Calu3 (cell line): ENCODE measurements at regions not wholly inside any gene's neighbourhood (a gene's known extent, or its start where the extent isn't known, plus 50 kb on each side); places are given as distances from the start of the nearest gene placed in this dataset.
"Not testable (repeated sequence)": the region's sequence is repeated elsewhere in the genome, so short reads cannot be mapped to it uniquely, and the experiment has no call there.

Experiments used
- BruUV-seq: library from RNA; stranded (reverse); fragments of 400-500 nt; replicated peaks from 2 replicates; lab custom pipeline; 2021; lab: Mats Ljungman, UMichigan
- CTCF ChIA-PET: fragments of 300-600 bp; sonication (Branson Sonifier 250); formaldehyde crosslinking; loops from one replicate; lab custom pipeline; 2022; ENCODE audit warnings: antibody characterized with exemption; lab: Charles Lee
- DNase-seq: peaks from one replicate; pipeline ENCODE4 v3.0.0; 2022
- H3K27ac Mint-ChIP-seq: one replicate; pipeline ENCODE4 v1.8.0; 2022; ENCODE audit warnings: mixed read lengths; ENCODE audit not compliant: unreplicated experiment
- H3K27me3 Mint-ChIP-seq: one replicate; pipeline ENCODE4 v1.8.0; 2022; ENCODE audit warnings: mixed read lengths; ENCODE audit not compliant: unreplicated experiment
- H3K36me3 Mint-ChIP-seq: one replicate; pipeline ENCODE4 v1.8.0; 2022; ENCODE audit warnings: mild to moderate bottlenecking, moderate library complexity, mixed read lengths; ENCODE audit not compliant: insufficient read depth, unreplicated experiment
- H3K4me1 Mint-ChIP-seq: one replicate; pipeline ENCODE4 v1.8.0; 2022; ENCODE audit warnings: mild to moderate bottlenecking, low read depth, mixed read lengths; ENCODE audit not compliant: unreplicated experiment
- H3K4me3 Mint-ChIP-seq: one replicate; pipeline ENCODE4 v1.8.0; 2022; ENCODE audit warnings: mild to moderate bottlenecking, low read depth, moderate library complexity, mixed read lengths; ENCODE audit not compliant: unreplicated experiment
- H3K9me3 Mint-ChIP-seq: one replicate; pipeline ENCODE4 v1.8.0; 2022; ENCODE audit warnings: low read depth, mixed read lengths; ENCODE audit not compliant: unreplicated experiment
- intact Hi-C: fragments of 100-400 bp; cut with micrococcal nuclease; formaldehyde crosslinking; loops from one replicate; pipeline ENCODE4 v1.10.0; 2022; ENCODE audit not compliant: unreplicated experiment

GRCh38 chr6:26818640-26819225 is 159.2 kb upstream of the ZNF322 start:
- H3K9me3 Mint-ChIP-seq, CTCF ChIA-PET, BruUV-seq, H3K4me3 Mint-ChIP-seq, H3K27me3 Mint-ChIP-seq, intact Hi-C loops, H3K27ac Mint-ChIP-seq, H3K36me3 Mint-ChIP-seq, H3K4me1 Mint-ChIP-seq, DNase-seq: not testable (repeated sequence)

GRCh38 chr6:26827965-26828364 is 168.4 kb upstream of the ZNF322 start:
- H3K36me3 Mint-ChIP-seq, BruUV-seq: not testable (repeated sequence)

GRCh38 chr6:26829480-26829879 is 169.9 kb upstream of the ZNF322 start:
- CTCF ChIA-PET, intact Hi-C loops, H3K27me3 Mint-ChIP-seq: not testable (repeated sequence)

More at GRCh38 chr6:26827965-26828364, 168.4 kb upstream of the ZNF322 start:
- H3K4me3 Mint-ChIP-seq, DNase-seq, H3K27ac Mint-ChIP-seq, H3K9me3 Mint-ChIP-seq, H3K4me1 Mint-ChIP-seq, CTCF ChIA-PET, H3K27me3 Mint-ChIP-seq, intact Hi-C loops: not testable (repeated sequence)

GRCh38 chr6:26830992-26831391 is 171.4 kb upstream of the ZNF322 start:
- DNase-seq, BruUV-seq, H3K27ac Mint-ChIP-seq, H3K27me3 Mint-ChIP-seq, H3K36me3 Mint-ChIP-seq, H3K4me3 Mint-ChIP-seq, intact Hi-C loops, H3K9me3 Mint-ChIP-seq, H3K4me1 Mint-ChIP-seq, CTCF ChIA-PET: not testable (repeated sequence)

More at GRCh38 chr6:26829480-26829879, 169.9 kb upstream of the ZNF322 start:
- not testable (repeated sequence) for DNase-seq, BruUV-seq, H3K9me3 Mint-ChIP-seq, H3K4me3 Mint-ChIP-seq, H3K27ac Mint-ChIP-seq, H3K4me1 Mint-ChIP-seq, H3K36me3 Mint-ChIP-seq

GRCh38 chr6:26835707-26836106 is 176.2 kb upstream of the ZNF322 start:
- H3K4me3 Mint-ChIP-seq, H3K4me1 Mint-ChIP-seq, DNase-seq, intact Hi-C loops, H3K27ac Mint-ChIP-seq, H3K36me3 Mint-ChIP-seq, H3K9me3 Mint-ChIP-seq, BruUV-seq, H3K27me3 Mint-ChIP-seq, CTCF ChIA-PET: not testable (repeated sequence)

- H3K27ac Mint-ChIP-seq, DNase-seq, H3K4me3 Mint-ChIP-seq, H3K36me3 Mint-ChIP-seq, BruUV-seq, intact Hi-C loops, H3K9me3 Mint-ChIP-seq, H3K4me1 Mint-ChIP-seq, H3K27me3 Mint-ChIP-seq, CTCF ChIA-PET: not testable (repeated sequence)
Observed at GRCh38 chr6:26836657-26837056, 177.1 kb upstream of the ZNF322 start.

- H3K4me1 Mint-ChIP-seq, H3K36me3 Mint-ChIP-seq, H3K4me3 Mint-ChIP-seq, DNase-seq, CTCF ChIA-PET, BruUV-seq, H3K27ac Mint-ChIP-seq, H3K9me3 Mint-ChIP-seq, intact Hi-C loops, H3K27me3 Mint-ChIP-seq: not testable (repeated sequence)
Observed at GRCh38 chr6:26844823-26845222, 185.3 kb upstream of the ZNF322 start.

- H3K27me3 Mint-ChIP-seq, H3K9me3 Mint-ChIP-seq, intact Hi-C loops, CTCF ChIA-PET, H3K4me3 Mint-ChIP-seq, DNase-seq, H3K4me1 Mint-ChIP-seq, H3K36me3 Mint-ChIP-seq, BruUV-seq, H3K27ac Mint-ChIP-seq: not testable (repeated sequence)
Observed at GRCh38 chr6:26857289-26857688, 197.7 kb upstream of the ZNF322 start.

GRCh38 chr6:26859067-26859770 is 199.7 kb upstream of the ZNF322 start:
- CTCF ChIA-PET, H3K27ac Mint-ChIP-seq, H3K9me3 Mint-ChIP-seq, H3K4me1 Mint-ChIP-seq, BruUV-seq, H3K36me3 Mint-ChIP-seq, DNase-seq, H3K27me3 Mint-ChIP-seq, intact Hi-C loops, H3K4me3 Mint-ChIP-seq: not testable (repeated sequence)

GRCh38 chr6:26859771-26860163 is 200.2 kb upstream of the ZNF322 start:
- H3K27ac Mint-ChIP-seq, CTCF ChIA-PET, H3K36me3 Mint-ChIP-seq: not testable (repeated sequence)

More at GRCh38 chr6:26859771-26860163, 200.2 kb upstream of the ZNF322 start:
- H3K4me3 Mint-ChIP-seq, BruUV-seq, H3K9me3 Mint-ChIP-seq, H3K4me1 Mint-ChIP-seq, DNase-seq, H3K27me3 Mint-ChIP-seq, intact Hi-C loops: not testable (repeated sequence)
